OCI-M2 (cell line): ENCODE measurements at regions not wholly inside any gene's neighbourhood (a gene's known extent, or its start where the extent isn't known, plus 50 kb on each side); places are given as distances from the start of the nearest gene placed in this dataset.
"Not testable (repeated sequence)": the region's sequence is repeated elsewhere in the genome, so short reads cannot be mapped to it uniquely, and the experiment has no call there.

Experiments
- DNase-seq: peaks from one replicate; lab custom pipeline; 2025; ENCODE audit not compliant: unreplicated experiment; lab: John Stamatoyannopoulos, UW

DNA sequence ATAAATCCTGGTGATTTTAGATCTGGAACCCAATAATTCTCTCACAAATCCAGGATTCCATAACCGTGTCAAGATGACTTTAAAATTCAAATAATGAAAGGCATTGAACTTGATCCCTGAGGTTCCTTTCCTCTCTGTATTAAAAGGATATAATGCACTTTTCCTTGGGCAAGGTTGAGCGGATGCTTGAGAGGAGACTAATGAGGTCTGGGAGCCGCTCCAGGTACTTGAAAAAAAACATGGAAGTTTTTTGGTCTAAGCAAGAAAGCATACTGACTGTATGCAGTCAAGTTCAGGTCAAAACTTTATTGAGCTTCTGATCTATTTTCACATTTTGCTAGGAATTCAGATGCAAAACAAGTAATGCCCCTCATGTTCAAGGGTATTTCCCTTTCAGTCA, 318.5 kb downstream of the RAD51AP2 start:
- DNase-seq = no peak

DNA sequence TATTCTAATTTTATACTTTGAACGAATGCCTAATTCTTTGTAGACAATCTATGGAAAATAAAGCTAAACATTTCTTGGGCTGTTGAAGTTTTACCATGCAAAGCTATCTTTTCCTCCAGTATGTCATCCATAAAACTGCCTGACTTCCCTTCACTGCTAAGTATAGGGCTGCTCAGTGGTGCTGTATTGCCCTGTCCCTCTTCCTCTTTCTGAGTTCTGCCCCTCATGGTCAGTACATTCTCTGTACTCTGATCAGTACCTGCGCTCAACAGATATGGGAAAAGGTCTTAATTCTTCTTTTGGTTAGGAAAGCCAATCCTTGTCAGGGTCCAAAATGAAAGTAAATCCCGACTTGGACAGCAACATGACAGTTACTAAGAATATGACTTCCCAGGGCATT, 321.9 kb downstream of the RAD51AP2 start:
- DNase-seq = no peak

DNA sequence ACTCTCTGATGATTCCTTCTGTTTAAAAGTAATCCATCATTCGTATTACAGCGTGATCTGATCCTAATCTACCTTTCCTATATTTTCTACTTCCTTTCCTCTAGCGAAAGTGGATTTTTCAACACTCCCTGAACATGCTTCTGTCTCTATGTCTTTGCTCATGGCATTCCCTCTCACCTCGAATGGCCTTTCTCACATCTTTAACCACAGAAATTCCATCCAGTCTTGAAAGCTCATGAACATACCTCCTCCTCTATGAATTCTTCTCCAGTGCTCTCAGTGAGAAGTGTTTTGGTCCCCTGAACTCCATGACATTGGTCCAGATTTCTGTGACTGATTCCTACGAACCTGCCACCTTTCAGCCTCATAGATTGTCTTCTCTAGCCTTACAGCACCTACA, 323.2 kb downstream of the RAD51AP2 start:
- DNase-seq = no peak

DNA sequence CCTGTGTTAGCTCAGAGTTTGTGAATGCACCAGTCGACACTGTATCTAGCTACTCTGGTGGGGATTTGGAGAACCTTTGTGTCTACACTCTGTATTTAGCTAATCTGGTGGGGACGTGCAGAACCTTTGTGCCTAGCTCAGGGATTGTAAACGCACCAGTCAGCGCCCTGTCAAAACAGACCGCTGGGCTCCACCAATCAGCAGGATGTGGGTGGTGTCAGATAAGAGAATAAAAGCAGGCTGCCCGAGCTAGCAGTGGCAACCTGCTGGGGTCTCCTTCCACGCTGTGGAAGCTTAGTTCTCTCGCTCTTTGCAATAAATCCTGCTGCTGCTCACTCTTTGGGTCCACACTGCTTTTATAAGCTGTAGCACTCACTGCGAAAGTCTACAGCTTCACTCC, 324.2 kb downstream of the RAD51AP2 start:
- DNase-seq = no peak

DNA sequence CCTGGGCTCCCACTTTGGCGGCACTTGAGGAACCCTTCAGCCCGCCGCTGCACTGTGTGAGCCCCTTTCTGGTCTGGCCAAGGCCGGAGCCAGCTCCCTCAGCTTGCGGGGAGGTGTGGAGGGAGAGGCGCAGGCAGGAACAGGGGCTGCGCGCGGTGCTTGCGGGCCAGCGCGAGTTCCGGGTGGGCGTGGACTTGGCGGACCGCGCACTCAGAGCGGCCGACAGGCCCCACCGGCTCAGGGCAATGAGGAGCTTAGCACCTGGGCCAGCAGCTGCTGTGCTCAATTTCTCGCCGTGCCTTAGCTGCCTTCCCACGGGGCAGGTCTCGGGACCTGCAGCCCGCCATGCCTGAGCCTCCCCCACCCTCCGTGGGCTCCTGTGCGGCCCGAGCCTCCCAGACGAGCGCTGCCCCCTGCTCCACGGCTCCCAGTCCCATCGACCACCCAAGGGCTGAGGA, 324.8 kb downstream of the RAD51AP2 start:
- not testable (repeated sequence) for DNase-seq

DNA sequence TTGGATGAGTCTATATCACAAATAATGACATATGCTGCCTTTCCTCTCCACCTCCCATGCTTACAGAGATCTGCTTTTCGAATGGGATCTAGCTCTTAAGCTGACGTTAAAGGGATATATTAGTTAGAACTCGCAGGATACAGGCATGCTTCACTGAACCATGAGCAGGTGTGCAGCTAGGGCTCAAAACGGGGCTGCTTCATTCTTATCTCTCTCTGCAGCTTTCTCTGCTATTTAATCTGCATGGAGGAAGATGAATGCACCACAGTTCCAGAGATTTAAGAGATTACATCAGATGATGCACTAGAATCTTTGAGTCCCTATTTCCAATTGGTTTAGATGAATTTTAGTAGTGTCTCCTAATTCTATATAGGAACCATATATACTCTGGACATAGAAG, 327.0 kb downstream of the RAD51AP2 start:
- no peak for DNase-seq

DNA sequence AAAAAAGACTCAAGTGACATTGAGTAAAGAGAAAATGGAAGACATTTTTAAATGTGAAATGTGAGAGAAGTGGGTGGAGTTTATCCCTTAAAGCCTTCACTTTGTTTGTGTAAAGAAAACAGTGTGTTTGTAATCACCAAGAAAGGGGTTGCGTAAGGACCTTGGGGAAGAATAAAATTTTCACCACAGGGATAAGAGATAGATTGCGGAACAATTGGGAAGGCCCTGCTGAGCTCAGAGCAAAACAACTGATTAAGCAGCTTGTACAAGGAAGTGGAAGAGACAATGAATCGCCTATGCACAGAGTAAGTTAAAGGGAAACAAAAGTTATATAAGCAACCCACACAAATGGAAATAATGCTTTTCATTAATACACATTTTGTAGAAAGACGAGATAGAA, 327.7 kb downstream of the RAD51AP2 start:
- DNase-seq = no peak

DNA sequence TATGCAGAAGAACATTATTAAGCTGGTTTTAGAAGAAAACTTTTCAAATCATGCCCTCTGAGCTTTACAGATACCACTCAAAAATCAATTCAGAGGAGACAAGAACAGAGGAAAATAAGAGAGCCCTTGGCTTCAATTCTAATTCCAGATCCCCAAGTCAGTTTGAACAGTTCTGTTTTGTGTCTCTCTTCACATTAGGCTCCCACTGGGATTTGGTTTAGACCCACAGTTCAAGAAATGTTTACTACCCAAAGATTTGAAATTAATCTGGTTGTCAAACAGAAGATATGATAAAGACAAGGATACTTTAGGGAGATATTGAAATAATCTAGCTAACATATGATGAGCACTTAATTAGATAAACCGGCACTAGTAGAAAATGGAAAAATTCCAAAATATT, 329.5 kb downstream of the RAD51AP2 start:
- DNase-seq = no peak

DNA sequence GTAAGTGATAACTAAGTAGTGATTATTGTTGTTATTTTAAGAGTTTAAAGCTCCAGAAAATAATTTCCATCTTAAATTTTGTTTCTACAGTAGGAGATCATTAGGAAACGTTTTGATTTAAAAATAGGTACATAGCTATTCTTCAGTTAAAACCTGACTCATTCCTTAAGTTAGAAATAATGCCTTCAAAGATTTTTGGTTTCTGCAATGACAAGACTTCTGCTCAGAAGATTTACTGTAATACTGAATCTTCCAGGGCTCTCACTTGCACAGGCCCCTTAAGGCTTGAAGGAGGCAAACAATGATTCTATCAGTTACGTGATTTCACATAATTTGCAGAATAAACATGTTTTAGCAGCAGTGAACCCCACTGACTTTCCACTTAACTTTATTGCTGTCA, 333.7 kb downstream of the RAD51AP2 start:
- DNase-seq = no peak

DNA sequence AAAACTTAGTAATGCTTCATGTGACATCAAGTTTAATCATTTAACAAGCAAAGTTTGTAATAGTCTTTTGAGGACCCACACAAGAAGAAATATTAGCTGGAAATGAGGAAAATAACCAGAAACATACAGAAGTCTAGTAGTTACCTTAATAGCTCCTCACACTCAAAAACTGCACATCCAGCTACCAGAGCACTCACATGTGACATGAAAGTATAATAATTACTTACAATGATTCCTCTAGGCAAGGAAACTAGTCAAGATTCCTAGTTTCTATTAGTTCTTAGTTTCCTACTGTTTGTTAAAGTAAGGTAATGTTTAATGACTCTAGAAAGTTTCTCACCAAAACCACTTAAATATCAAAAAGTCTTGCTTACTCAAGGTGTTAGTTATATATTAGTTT, 335.8 kb downstream of the RAD51AP2 start:
- no peak for DNase-seq

DNA sequence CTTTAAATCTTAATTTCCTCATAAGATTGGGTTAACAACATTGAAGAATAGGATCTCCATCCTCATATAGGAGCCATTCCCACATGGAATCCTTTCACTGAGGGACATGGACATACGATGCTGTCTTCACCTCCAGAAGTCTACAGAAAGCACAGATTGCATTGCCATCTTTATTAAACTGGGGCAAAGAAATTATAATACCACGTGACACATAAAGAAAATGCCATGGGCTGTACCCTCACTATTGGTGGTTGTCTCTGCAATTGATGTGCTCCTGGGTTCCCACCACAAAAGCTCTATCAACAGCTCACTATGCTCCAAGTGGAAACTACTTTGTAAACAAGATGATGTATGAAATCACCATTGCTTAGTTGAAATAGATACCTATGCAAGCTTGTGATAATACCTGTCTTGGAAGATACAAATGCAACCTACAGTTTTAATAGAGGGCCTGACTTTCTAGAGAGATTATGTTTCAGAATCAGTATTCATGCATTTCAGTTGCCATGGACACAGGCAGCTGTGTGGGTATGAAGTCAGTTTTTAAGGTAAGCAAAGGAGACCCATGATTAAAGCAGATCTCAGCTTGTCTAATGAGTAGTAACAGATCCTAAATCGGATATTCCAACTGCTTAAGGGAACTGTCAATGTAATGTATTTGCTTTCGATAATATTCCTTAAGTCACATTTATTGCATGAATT, 337.0 kb downstream of the RAD51AP2 start:
- DNase-seq = no peak

DNA sequence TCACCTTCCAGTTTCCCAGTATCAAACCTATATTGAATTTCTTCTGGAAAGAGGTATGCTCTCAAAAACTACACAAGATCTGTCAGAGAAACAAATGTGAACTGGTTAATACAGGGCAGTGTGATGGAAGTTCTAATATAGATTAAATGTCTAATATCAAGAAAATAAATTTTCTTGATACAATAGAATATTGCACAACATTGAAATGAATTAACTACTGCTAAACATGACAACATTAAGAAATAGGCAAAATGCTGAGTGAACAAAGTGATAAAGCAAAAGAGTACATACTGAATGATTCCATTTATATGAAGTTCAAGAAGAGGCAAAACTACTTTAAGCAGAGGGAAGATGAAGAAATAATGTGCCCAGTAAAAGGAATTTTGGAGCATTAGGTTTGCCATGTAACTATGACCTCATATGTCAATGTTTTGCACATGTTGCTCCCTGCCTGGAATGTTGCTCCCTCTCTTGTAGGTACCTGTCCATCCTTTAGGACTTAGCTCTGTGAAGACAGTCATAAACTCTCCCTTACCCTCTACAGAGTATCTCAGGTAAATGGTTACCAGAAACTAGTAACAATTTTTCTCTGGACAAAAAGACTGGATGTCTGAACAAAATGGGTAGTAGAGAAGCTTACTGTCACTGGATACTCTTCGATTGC, 339.0 kb downstream of the RAD51AP2 start:
- DNase-seq = no peak

DNA sequence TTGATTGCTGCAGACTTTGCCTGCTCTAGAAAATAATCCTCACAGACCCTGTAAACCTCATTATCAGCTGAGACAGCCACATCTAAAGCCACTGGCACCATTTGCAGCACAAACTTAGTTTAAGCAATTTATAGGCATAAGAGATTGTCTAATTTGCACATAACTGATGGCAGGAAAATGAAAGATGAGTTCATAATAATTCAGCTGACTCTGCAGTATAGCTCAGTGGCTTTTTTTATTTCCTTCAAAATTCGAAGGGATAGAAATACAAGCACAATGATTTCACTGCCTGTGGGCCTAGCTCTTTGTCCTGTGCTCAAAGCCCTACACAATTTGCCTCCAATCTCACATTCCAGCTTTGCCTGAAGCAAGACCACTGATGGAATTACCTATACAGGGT, 341.2 kb downstream of the RAD51AP2 start:
- no peak for DNase-seq

DNA sequence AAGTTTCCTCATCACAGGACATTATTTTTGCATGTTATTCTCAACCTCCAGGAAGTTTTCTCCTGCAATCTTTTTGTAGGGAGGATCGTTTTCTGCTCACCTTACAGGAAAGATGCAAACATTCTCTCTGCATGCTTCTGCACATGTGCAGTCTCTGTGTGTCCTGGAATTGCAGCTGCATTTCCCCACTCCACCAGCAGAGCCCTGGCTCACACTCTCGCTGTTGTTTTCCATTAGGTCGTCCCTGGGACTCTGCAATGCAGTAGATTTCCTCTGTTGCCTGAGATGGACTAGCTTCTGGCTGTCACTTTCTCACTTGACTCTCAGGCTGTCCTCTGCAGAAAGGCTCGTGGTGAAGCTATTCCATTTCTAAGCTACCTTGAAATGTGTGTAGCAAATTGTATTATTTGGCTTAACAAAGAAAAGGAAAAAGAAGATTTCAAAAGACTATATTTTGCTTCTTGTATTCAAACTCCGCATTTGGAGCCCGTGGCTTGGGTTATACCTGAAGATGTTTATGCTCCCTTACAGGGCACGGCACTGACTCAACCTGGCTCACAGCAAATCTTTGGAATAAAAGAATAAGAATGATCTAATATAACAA, 346.7 kb downstream of the RAD51AP2 start:
- peak; percentile 35 for DNase-seq

DNA sequence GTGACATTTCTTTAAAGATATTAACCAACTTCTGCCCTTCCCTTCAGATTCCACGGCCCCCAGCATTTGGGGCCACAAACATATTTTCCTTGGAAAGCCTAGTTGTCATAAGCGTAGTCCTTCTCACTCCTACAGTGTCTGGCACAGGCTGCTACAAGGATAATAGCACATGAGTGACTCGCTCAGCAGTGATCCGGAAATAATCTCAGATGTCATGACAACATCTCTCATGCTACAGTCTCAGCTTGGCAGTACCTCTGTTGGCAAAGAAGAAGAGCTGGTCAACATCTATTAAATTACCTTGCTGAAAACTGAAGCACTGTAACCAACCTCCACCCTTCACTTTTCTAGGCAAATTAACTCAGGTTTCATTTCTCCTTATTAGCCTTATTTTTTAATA, 351.7 kb downstream of the RAD51AP2 start:
- no peak for DNase-seq

DNA sequence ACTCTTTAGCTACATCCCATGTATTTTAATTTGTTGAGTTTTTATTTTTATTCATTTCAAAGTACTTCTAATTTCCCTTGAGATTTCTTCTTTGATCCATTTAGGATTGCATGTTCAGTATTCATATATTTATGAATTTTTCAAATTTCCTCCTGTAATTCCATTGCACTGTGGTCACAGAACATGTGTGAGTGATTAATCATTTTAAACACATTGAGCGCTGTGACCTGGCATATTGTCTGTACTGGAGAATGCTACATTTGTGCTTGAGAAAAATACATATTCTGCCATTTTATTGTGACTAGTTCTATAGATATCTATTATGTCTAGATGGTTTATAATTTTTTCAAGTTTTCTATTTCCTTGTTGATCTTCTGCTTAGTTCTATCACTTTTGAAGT, 353.7 kb downstream of the RAD51AP2 start:
- DNase-seq = no peak

DNA sequence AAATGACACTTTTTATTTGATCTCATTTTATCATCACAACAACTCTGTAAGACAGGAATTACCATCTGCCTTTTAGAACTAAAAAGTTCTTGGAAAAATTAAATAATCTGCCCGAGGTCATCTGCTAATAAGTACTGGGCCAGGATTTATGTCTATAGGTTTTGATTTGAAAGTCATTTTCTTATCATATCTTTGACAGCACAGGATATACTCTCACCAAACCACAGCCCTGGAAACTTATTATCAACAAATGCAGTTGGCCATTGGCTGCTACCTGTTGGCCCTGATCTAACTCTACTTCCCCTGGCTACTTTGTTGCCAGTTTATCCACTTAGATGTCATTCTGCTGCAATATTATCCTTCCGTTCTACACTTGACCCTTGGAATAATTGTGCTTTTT, 354.6 kb downstream of the RAD51AP2 start:
- DNase-seq = no peak

DNA sequence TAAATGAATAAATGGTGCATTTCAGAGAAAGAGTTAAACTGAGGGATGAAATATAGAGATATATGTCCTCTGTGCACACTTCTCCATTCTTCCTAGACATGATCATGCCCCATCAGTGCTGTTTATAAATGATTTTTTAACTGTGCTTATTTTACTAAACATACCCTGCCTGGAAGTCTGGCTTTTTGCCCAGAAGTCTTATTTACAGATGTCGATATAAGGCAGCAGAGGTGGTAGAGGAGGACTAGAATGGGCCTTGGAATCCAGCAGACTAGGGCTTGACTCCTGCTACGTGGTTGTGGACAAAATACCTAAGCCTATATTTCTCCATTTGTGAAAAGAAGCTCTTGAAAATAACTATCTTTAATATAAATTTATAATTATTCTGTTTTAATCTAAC, 355.5 kb downstream of the RAD51AP2 start:
- DNase-seq = no peak

DNA sequence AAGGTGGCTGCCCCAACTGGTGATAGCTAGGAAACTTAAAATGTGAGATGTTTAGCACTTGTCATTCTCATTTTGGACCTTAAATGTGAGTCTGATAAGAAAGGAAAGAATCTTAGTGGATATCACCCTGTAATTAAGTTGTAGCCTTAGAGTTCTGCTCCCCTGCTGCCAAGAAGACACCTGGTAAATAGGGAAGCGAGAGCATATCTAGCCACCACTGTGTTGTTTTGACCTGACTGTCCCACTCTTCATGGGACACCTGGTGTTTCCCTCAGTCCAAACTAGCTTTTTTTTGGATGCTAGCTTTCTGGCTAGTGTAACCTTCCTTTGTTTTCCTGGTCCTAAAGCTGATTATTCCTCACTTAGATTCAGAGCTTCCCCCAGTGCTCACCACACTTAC, 357.6 kb downstream of the RAD51AP2 start:
- DNase-seq = no peak

DNA sequence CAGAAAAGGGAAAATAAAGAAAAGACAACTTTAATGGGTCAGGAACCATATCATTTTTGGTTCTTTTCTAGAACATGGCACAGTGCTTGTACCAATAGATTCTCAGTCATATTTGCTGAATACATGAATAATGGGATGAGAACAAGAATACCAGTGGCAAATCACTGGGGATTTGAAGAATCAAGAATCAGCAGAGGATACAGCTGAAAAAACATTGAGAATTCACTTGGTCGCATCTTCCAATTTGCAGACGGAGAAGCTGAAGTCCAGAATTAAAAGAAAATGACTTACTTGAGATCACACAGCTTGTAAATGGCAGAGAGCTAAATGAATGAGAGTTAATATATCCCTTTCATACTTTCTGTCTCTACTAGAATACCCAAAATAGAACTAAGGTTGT, 362.2 kb downstream of the RAD51AP2 start:
- no peak for DNase-seq

DNA sequence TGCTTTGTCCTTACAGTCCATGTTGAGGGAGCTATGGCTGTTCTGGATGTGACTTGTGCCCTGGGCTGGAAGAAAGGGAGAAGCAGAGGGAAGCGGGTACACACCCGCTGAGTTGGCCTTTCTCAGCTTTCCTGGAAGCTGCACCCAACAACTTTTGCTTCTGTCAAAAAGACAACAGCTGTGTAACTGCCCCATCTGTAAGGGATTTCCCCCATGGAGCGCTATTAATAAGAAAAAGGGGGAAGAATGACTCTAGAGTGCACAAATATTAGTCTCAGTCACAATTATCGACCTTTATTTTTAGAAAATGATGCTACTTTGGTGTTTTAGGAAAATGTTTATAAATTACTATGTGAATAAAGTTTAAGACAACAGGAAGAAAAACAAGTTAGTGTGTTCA, 368.3 kb downstream of the RAD51AP2 start:
- DNase-seq = no peak

DNA sequence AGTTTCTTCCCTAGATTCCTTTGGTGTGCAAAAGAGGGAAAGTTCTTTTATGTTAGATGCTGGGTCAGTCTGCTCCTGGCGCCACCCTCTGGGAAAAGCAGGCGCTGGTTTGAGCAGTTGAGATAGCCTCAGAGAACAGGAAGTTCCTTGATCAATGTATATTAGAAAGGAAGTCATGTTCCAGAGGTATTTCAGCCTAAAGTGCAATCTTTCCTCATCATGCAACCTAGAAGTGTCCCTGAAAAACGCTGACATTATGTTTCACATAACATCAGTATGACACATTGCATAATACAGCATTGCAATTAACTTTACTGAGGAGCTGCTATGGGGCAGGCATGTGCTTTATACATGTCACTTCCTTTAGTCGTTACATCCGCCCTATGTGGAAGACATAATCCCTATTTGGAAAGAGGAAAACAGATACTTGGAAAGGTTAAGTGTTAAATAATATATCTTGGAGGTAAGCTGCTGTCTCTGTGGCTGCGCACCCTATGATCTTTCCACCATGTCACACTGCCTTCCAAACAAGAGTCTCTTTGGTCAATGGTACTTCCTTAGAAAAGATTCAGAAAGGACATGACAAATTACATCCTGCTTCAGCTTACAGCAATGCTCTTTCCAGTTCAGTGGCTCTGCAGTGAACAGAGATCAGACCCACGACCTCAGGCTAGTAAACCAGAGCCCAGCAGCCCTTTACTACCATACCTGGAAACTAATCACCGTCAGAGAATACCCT, 369.7 kb downstream of the RAD51AP2 start:
- no peak for DNase-seq
